ENCODE measurements at regions not wholly inside any gene's neighbourhood (a gene's known extent, or its start where the extent isn't known, plus 50 kb on each side); places are given as distances from the start of the nearest gene placed in this dataset.
"Not testable (repeated sequence)": the region's sequence is repeated elsewhere in the genome, so short reads cannot be mapped to it uniquely, and the experiment has no call there.

DNA sequence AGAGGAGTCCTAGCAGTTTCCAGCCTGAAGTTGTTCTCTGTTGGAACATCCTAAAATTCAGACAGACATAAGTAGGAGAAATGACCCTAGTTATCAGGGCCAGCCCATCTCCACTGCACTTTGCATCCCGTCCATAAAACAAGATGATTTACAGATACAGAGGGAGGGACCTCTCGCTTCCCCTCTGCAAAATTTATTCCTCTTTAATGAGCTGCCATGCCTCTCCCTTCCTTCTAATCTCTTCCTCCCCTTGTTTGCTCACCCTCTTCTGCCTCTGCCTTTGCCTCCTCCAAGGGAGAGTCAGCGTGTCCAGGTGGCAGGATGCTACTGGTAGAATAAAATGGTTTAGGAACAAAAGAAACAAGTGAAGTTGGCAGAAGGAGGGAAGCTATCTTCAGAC, 351.3 kb downstream of the SOX9 start:
- H3K27ac ChIP-seq, result no peak overlapping the region
- TF ChIP-seq, protein P1, sequence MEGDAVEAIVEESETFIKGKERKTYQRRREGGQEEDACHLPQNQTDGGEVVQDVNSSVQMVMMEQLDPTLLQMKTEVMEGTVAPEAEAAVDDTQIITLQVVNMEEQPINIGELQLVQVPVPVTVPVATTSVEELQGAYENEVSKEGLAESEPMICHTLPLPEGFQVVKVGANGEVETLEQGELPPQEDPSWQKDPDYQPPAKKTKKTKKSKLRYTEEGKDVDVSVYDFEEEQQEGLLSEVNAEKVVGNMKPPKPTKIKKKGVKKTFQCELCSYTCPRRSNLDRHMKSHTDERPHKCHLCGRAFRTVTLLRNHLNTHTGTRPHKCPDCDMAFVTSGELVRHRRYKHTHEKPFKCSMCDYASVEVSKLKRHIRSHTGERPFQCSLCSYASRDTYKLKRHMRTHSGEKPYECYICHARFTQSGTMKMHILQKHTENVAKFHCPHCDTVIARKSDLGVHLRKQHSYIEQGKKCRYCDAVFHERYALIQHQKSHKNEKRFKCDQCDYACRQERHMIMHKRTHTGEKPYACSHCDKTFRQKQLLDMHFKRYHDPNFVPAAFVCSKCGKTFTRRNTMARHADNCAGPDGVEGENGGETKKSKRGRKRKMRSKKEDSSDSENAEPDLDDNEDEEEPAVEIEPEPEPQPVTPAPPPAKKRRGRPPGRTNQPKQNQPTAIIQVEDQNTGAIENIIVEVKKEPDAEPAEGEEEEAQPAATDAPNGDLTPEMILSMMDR (IDR thresholded peaks at IDR 0.05), result no peak
- H3K9me3 ChIP-seq, result peaks cover 0 to 14% (median 0%) of the 10 kb centered on the region in 3 donors
- no peak overlapping the region for H3K4me3 ChIP-seq
- no peak for DNase-seq
- H3K4me1 ChIP-seq, result no peaks in the 10 kb centered on the region
- H3K36me3 ChIP-seq, result no peaks in the 10 kb centered on the region
- peaks cover 0 to 4% of the 10 kb centered on the region in 2 donors for H3K27me3 ChIP-seq
- intact Hi-C loops (cut with DNase I; ENCODE audit: low total_unique reads), result no loop called here

DNA sequence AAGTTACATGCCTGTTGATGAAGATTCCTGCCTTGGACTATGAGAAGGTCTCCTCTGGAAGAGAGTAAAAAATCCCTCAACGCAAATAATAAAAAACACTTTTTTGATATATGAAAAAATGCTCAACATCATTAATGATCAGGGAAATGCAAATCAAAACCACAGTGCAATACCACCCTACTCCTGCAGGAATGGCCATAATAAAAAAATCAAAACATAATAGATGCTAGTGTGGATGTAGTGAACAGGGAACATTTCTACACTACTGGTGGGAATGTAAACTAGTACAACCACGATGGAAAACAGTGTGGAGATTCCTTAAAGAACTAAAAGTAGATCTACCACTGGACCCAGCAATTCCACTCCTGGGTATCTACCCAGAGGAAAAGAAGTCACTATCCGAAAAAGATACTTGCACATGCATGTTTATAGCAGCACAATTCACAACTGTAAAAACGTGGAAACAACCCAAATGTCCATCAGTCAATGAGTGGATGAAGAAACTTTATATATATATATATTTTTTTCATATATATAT, 352.1 kb downstream of the SOX9 start:
- H3K4me1 ChIP-seq; H3K4me3 ChIP-seq; intact Hi-C loops (cut with DNase I; ENCODE audit: low total_unique reads); H3K36me3 ChIP-seq; H3K27ac ChIP-seq; DNase-seq: not testable (repeated sequence)
- Histone ChIP-seq H3K9me3 (peaks cover 0 to 14% (median 0%) of the 10 kb centered on the region in 3 donors), H3K27me3 (peaks cover 0 to 10% of the 10 kb centered on the region in 2 donors)

DNA sequence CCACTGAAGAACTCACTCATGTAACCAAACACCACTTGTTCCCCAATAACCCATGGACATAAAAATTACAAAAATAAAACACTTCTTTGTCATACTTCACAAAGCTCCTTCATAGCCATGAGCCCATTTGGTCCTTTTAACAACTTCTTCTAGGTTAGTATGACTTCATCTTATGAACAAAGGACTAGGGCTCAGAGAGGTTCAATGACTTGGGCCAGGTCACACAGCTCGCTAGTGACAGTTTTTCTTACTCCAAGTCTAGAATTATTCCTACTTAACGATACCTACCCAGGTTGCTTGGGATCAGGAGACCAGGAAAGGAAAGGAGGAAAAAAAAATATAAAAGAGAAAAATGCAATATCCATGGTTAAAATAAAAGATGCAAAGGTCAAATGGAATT, 353.4 kb downstream of the SOX9 start:
- no peak overlapping the region for H3K27ac ChIP-seq
- TF ChIP-seq, protein P1 (IDR thresholded peaks at IDR 0.05), result no peak
- H3K36me3 ChIP-seq, result no peaks in the 10 kb centered on the region
- H3K4me1 ChIP-seq, result no peaks in the 10 kb centered on the region
- peaks cover 0 to 14% (median 0%) of the 10 kb centered on the region in 3 donors for H3K9me3 ChIP-seq
- intact Hi-C loops (cut with DNase I; ENCODE audit: low total_unique reads), result no loop called here
- peaks cover 0 to 17% of the 10 kb centered on the region in 2 donors for H3K27me3 ChIP-seq
- H3K4me3 ChIP-seq, result no peak overlapping the region
- DNase-seq, result no peak

DNA sequence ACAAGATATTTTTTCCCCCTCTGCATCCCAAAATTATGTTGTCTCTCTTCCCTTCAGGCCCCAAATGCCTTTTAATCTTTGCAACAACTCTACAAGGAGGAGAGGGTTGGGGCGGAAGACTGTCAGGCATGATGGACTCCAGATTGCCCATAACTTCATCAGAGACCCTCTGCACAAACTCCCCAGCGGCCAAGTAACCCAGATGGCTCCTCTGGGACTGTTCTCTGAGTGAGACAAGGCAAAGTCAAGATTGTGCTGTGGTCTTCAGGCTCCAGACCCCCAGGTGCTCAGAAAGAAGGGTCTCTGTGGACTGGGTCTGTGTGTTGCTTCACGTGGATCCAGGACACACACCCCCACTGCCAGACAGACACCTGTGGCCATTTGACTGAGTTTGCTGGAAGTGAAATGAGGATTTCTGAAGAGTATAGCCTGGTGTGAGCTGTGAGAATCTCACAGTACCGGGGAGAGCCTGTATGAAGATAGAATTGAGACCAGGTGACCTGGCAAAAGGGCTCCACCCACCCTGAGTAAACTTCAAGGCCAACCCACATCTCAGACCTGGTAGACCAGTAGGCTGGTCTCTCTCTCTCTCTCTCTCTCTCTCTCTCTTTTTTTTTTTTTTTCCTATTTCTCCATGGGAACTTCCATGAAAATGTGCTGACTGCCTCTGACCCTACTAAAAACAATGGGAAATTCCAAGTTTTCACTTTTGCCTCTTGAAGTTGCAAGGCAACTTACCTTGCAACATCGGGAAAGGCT, 354.1 kb downstream of the SOX9 start:
- DNase-seq, result no peak
- intact Hi-C loops (cut with DNase I; ENCODE audit: low total_unique reads), result no loop called here
- H3K27me3 ChIP-seq, result peaks cover 0 to 17% of the 10 kb centered on the region in 2 donors
- no peaks in the 10 kb centered on the region for H3K36me3 ChIP-seq
- TF ChIP-seq, protein P1 (IDR thresholded peaks at IDR 0.05), result no peak
- H3K4me3 ChIP-seq, result no peak overlapping the region
- H3K9me3 ChIP-seq, result peaks cover 0 to 14% (median 0%) of the 10 kb centered on the region in 3 donors
- no peaks in the 10 kb centered on the region for H3K4me1 ChIP-seq
- H3K27ac ChIP-seq, result no peak overlapping the region

DNA sequence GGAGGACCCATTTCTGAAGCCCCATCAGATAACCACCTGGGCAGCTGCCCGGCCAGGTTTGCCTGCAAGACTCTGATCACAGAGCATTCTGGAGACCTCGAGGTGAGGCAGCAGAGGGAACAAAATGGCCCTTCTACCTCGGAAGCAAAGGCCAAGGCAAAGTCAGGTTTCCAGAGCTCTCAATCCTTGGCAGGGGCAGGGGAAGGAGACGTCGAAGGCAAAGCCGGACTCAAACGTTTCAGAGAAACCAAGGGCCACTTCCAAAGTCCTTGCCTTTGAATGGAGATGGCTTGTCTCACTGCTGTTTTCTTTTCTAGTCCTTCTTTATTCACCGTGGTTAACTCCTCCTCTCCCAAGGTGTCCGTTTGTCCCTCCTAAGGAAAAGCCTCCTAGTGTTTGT, 355.3 kb downstream of the SOX9 start:
- Histone ChIP-seq H3K9me3 (peaks cover 0 to 14% (median 0%) of the 10 kb centered on the region in 3 donors), H3K4me1 (no peaks in the 10 kb centered on the region), H3K27me3 (peaks cover 0 to 17% of the 10 kb centered on the region in 2 donors), H3K27ac (no peak overlapping the region), H3K36me3 (no peaks in the 10 kb centered on the region), H3K4me3 (no peak overlapping the region)
- DNase-seq, result no peak
- intact Hi-C loops (cut with DNase I; ENCODE audit: low total_unique reads), result no loop called here
- TF ChIP-seq, protein P1 (IDR thresholded peaks at IDR 0.05), result no peak

DNA sequence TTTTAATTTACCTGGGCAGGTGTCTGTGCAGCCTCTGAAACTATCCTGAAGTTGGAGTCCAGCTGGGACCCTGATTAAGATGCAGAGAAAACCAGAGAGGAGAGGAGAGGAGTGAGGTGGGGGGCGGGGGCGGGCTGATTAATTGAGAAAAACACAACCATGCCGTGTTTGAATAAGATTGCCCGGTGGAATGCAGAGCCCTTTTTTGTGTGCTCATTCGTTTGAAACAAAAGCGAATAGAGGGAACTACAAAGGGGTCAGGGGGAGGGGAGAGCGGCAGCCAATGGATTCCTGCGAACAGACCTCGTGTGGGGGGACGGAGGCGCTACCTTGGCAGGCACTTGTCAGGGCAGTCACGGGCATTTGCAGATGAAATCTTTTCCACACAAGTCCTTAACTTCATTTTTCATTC, 355.8 kb downstream of the SOX9 start:
- TF ChIP-seq, protein P1 (IDR thresholded peaks at IDR 0.05), result no peak
- H3K9me3 ChIP-seq, result peaks cover 0 to 14% (median 0%) of the 10 kb centered on the region in 3 donors
- H3K27ac ChIP-seq, result no peak overlapping the region
- no peak for DNase-seq
- H3K4me3 ChIP-seq, result no peak overlapping the region
- peaks cover 0 to 17% of the 10 kb centered on the region in 2 donors for H3K27me3 ChIP-seq
- no peaks in the 10 kb centered on the region for H3K4me1 ChIP-seq
- H3K36me3 ChIP-seq, result no peaks in the 10 kb centered on the region
- intact Hi-C loops (cut with DNase I; ENCODE audit: low total_unique reads), result no loop called here
